ENCODE measurements at regions not wholly inside any gene's neighbourhood (a gene's known extent, or its start where the extent isn't known, plus 50 kb on each side); places are given as distances from the start of the nearest gene placed in this dataset.

GRCh38 chr13:62357887-62358645 is 942.4 kb upstream of the PCDH20 start:
- Histone ChIP-seq H3K4me3 (ENCODE audit: insufficient read depth, low read depth, low read length) (no peak overlapping the region), H3K23ac (ENCODE audit: low read depth, low read length) (no peak overlapping the region), H2BK15ac (ENCODE audit: low read depth, low read length) (no peak overlapping the region), H2BK20ac (ENCODE audit: low read depth, low read length) (no peak overlapping the region; the same call in 1 of the 2 replicates), H4K91ac (ENCODE audit: insufficient read depth, low read depth, low read length) (no peak overlapping the region), H3K14ac (replicated peaks; ENCODE audit: low read depth, low read length) (no peak overlapping the region), H3K9me1 (ENCODE audit: insufficient read depth, low read length) (peaks cover 8% of the 10 kb centered on the region; the same call in 1 of the 2 replicates), H3K9me3 (ENCODE audit: control insufficient read depth, insufficient read depth, low read length) (no peaks in the 10 kb centered on the region), H3K79me1 (ENCODE audit: low read depth in 1 of 2, low read length in 2 of 2) (no peaks in the 10 kb centered on the region), H2AK9ac (replicated peaks; ENCODE audit: low read depth, low read length, poor library complexity) (no peak overlapping the region), H3K18ac (ENCODE audit: low read depth, low read length) (no peak overlapping the region), H2AFZ (replicated peaks; ENCODE audit: low read length, poor library complexity) (no peak overlapping the region), H4K20me1 (ENCODE audit: insufficient read depth, low read length) (no peaks in the 10 kb centered on the region), H3K27ac (ENCODE audit: insufficient read depth, low read length) (no peak overlapping the region), H3K56ac (ENCODE audit: extremely low read depth, insufficient read depth, low read length) (no peak overlapping the region), H4K8ac (ENCODE audit: low read depth in 2 of 2, low read length in 2 of 2) (no peak overlapping the region), H2BK5ac (ENCODE audit: low read depth, low read length, poor library complexity, severe bottlenecking) (no peak overlapping the region), H2BK120ac (ENCODE audit: low read depth, low read length) (no peak overlapping the region), H2AK5ac (ENCODE audit: low read depth, low read length) (no peak overlapping the region), H3K27me3 (ENCODE audit: control insufficient read depth, insufficient read depth, low read length) (no peaks in the 10 kb centered on the region), H4K5ac (ENCODE audit: low read depth, low read length) (no peak overlapping the region), H3K9ac (ENCODE audit: low read depth, low read length) (no peak overlapping the region), H3K4me1 (ENCODE audit: control insufficient read depth, insufficient read depth, low read length) (peaks cover 3% of the 10 kb centered on the region; the same call in 1 of the 2 replicates), H3K36me3 (ENCODE audit: control insufficient read depth, insufficient read depth, low read length) (no peaks in the 10 kb centered on the region), H3K4me2 (ENCODE audit: low read depth, low read length) (no peak overlapping the region), H3K4ac (ENCODE audit: low read depth, low read length) (no peak overlapping the region)
- in situ Hi-C loops (cut with MboI; ENCODE audit: low sequenced_read_pairs) (no loop called here), dilution Hi-C loops (cut with HindIII; ENCODE audit: low sequenced_read_pairs, unreplicated experiment) (no loop called here), intact Hi-C loops (cut with micrococcal nuclease) (loop anchor here (1.0 to 5.0 kb wide), 5 partner anchors 37 to 1901 kb away; no protein-coding TSS in a partner anchor)
- ATAC-seq (ENCODE audit: low read depth) (peak; percentile 97), DNase-seq (peak; percentile 71)
- ChIA-PET POLR2A (ENCODE audit: unreplicated experiment) (no interaction called here), CTCF (interaction anchor here (0.7 to 1.5 kb wide), 6 partner anchors 11 to 240 kb away, joined by 3 to 4 read pairs (median 3); no protein-coding TSS in a partner anchor)
- no TSS peak for BruUV-seq (replicated peaks)
- peak; percentile 63 for TF ChIP-seq SMC3 (IDR thresholded peaks at IDR 0.05; ENCODE audit: low read depth, low read length)
- TF ChIP-seq CTCF (conservative IDR thresholded peaks at IDR 0.05; ENCODE audit: low read depth, low read length), result peak; percentile 69
- TF ChIP-seq CEBPB (IDR thresholded peaks at IDR 0.05; ENCODE audit: low read depth, low read length), result no peak
- no peak for TF ChIP-seq BHLHE40 (IDR thresholded peaks at IDR 0.05; ENCODE audit: low read depth, low read length)
- TF ChIP-seq FOS (IDR thresholded peaks at IDR 0.05; ENCODE audit: low read depth, low read length), result no peak
- no peak for TF ChIP-seq MAFK (IDR thresholded peaks at IDR 0.05; ENCODE audit: low read depth, low read length)
- no peak for TF ChIP-seq RCOR1 (IDR thresholded peaks at IDR 0.05; ENCODE audit: insufficient replicate concordance, low read length)
- no peak for TF ChIP-seq MXI1 (IDR thresholded peaks at IDR 0.05; ENCODE audit: borderline replicate concordance, low read depth, low read length)
- TF ChIP-seq USF2 (IDR thresholded peaks at IDR 0.05; ENCODE audit: low read depth, low read length), result no peak
- no peak for TF ChIP-seq RFX5 (IDR thresholded peaks at IDR 0.05; ENCODE audit: low read depth, low read length)
- peak; percentile 87 for TF ChIP-seq RAD21 (IDR thresholded peaks at IDR 0.05; ENCODE audit: low read length)
- no CpG with 5 or more reads among the region's 2 CpGs for WGBS, 2 experiments (ENCODE audit: extremely low coverage in 2 of 2, insufficient read length in 1 of 2)
